CD4-positive, alpha-beta T cell treated with Interferon alpha-2 for 1 hour (primary cell): ENCODE measurements at regions not wholly inside any gene's neighbourhood (a gene's known extent, or its start where the extent isn't known, plus 50 kb on each side); places are given as distances from the start of the nearest gene placed in this dataset.

ENCODE experiments used
- DNase-seq, 2 donors: peaks; one replicate each; pipeline ENCODE4 v3.0.0-alpha.2; 2020 to 2022

- DNase-seq, result no peak
These were observed 119.8 kb upstream of the SLC25A33 start for GRCh38 chr1:9419369-9420041.

- DNase-seq, result peak in 1 of 2 donors; percentile 43
These were observed 118.3 kb upstream of the SLC25A33 start for GRCh38 chr1:9420835-9421532.

GRCh38 chr1:9421533-9421873, 117.8 kb upstream of the SLC25A33 start:
- DNase-seq, result no peak

- DNase-seq, result no peak
These were observed 116.9 kb upstream of the SLC25A33 start for GRCh38 chr1:9422321-9422720.

- no peak for DNase-seq
These were observed 116.3 kb upstream of the SLC25A33 start for GRCh38 chr1:9422911-9423505.

- DNase-seq, result no peak
These were observed 115.0 kb upstream of the SLC25A33 start for GRCh38 chr1:9424261-9424660.

GRCh38 chr1:9425859-9426258, 113.4 kb upstream of the SLC25A33 start:
- peak; percentile 13 to 25 for DNase-seq

GRCh38 chr1:9426291-9426711, 113.0 kb upstream of the SLC25A33 start:
- DNase-seq, result peak; percentile 89 to 90

- no peak for DNase-seq
These were observed 111.9 kb upstream of the SLC25A33 start for GRCh38 chr1:9427388-9427787.

GRCh38 chr1:9428601-9429341, 110.5 kb upstream of the SLC25A33 start:
- DNase-seq, result peak; percentile 100

GRCh38 chr1:9429342-9429711, 109.9 kb upstream of the SLC25A33 start:
- DNase-seq, result no peak

- no peak for DNase-seq
These were observed 104.8 kb upstream of the SLC25A33 start for GRCh38 chr1:9434247-9435152.

- no peak for DNase-seq
These were observed 104.1 kb upstream of the SLC25A33 start for GRCh38 chr1:9435153-9435636.

- no peak for DNase-seq
These were observed 103.2 kb upstream of the SLC25A33 start for GRCh38 chr1:9435854-9436640.

GRCh38 chr1:9437961-9438430, 101.3 kb upstream of the SLC25A33 start:
- no peak for DNase-seq

- DNase-seq, result no peak
These were observed 100.7 kb upstream of the SLC25A33 start for GRCh38 chr1:9438431-9439073.

GRCh38 chr1:9439074-9439761, 100.0 kb upstream of the SLC25A33 start:
- DNase-seq, result peak in 1 of 2 donors; percentile 4

GRCh38 chr1:9440261-9440660, 99.0 kb upstream of the SLC25A33 start:
- DNase-seq, result no peak

GRCh38 chr1:9440763-9441194, 98.5 kb upstream of the SLC25A33 start:
- no peak for DNase-seq
